HG03354 (cell line): ENCODE measurements at regions not wholly inside any gene's neighbourhood (a gene's known extent, or its start where the extent isn't known, plus 50 kb on each side); places are given as distances from the start of the nearest gene placed in this dataset.

Experiments used
- ATAC-seq: cut with Tn5 transposase; IDR thresholded peaks from one replicate; pipeline ENCODE4 v1.9.1; 2021; ENCODE audit warnings: mild to moderate bottlenecking; ENCODE audit not compliant: unreplicated experiment, poor library complexity, severe bottlenecking

- ATAC-seq: no peak
These were observed 231.3 kb upstream of the MAP3K7 start for GRCh38 chr6:90818163-90818562.

GRCh38 chr6:90816764-90817163 lies 229.9 kb upstream of the MAP3K7 start:
- no peak for ATAC-seq

GRCh38 chr6:90811596-90812226 lies 224.8 kb upstream of the MAP3K7 start:
- no peak for ATAC-seq

GRCh38 chr6:90809035-90809434 lies 222.2 kb upstream of the MAP3K7 start:
- ATAC-seq: no peak

- no peak for ATAC-seq
These were observed 221.2 kb upstream of the MAP3K7 start for GRCh38 chr6:90807791-90808701.

- no peak for ATAC-seq
These were observed 218.8 kb upstream of the MAP3K7 start for GRCh38 chr6:90805619-90806155.

GRCh38 chr6:90803956-90804355 lies 217.1 kb upstream of the MAP3K7 start:
- no peak for ATAC-seq

- no peak for ATAC-seq
These were observed 208.2 kb upstream of the MAP3K7 start for GRCh38 chr6:90795078-90795477.

GRCh38 chr6:90793771-90794170 lies 206.9 kb upstream of the MAP3K7 start:
- no peak for ATAC-seq

- no peak for ATAC-seq
These were observed 203.8 kb upstream of the MAP3K7 start for GRCh38 chr6:90790696-90791095.

- ATAC-seq: no peak
These were observed 203.2 kb upstream of the MAP3K7 start for GRCh38 chr6:90790058-90790457.

GRCh38 chr6:90788781-90789180 lies 201.9 kb upstream of the MAP3K7 start:
- no peak for ATAC-seq

- ATAC-seq: no peak
These were observed 200.6 kb upstream of the MAP3K7 start for GRCh38 chr6:90787446-90787845.

GRCh38 chr6:90780778-90781177 lies 193.9 kb upstream of the MAP3K7 start:
- no peak for ATAC-seq

- no peak for ATAC-seq
These were observed 193.3 kb upstream of the MAP3K7 start for GRCh38 chr6:90780141-90780540.

GRCh38 chr6:90778417-90779203 lies 191.7 kb upstream of the MAP3K7 start:
- ATAC-seq: no peak

GRCh38 chr6:90770778-90771177 lies 183.9 kb upstream of the MAP3K7 start:
- no peak for ATAC-seq

- no peak for ATAC-seq
These were observed 179.0 kb upstream of the MAP3K7 start for GRCh38 chr6:90765895-90766294.

GRCh38 chr6:90765491-90765890 lies 178.6 kb upstream of the MAP3K7 start:
- no peak for ATAC-seq

- ATAC-seq: no peak
These were observed 177.1 kb upstream of the MAP3K7 start for GRCh38 chr6:90764001-90764400.
